ENCODE measurements at regions not wholly inside any gene's neighbourhood (a gene's known extent, or its start where the extent isn't known, plus 50 kb on each side); places are given as distances from the start of the nearest gene placed in this dataset.

GRCh38 chr6:40077736-40078135, 143.5 kb upstream of the MOCS1 start:
- H3K27ac ChIP-seq, result no peak overlapping the region
- H3K9me3 ChIP-seq, result no peaks in the 10 kb centered on the region
- H3K4me3 ChIP-seq (ENCODE audit: low read depth in 1 of 2, low read length in 1 of 2), result no peak overlapping the region
- H3K4me1 ChIP-seq (ENCODE audit: control insufficient read depth in 1 of 2, insufficient read depth in 1 of 2, low read depth in 1 of 2, low read length in 1 of 2), result no peaks in the 10 kb centered on the region
- no peak for TF ChIP-seq CTCF (IDR thresholded peaks at IDR 0.05)
- no peaks in the 10 kb centered on the region for H3K27me3 ChIP-seq
- no peaks in the 10 kb centered on the region for H3K36me3 ChIP-seq

GRCh38 chr6:40077315-40077714, 143.1 kb upstream of the MOCS1 start:
- Histone ChIP-seq H3K4me1 (ENCODE audit: control insufficient read depth in 1 of 2, insufficient read depth in 1 of 2, low read depth in 1 of 2, low read length in 1 of 2) (no peaks in the 10 kb centered on the region), H3K4me3 (ENCODE audit: low read depth in 1 of 2, low read length in 1 of 2) (no peak overlapping the region), H3K27ac (no peak overlapping the region), H3K27me3 (no peaks in the 10 kb centered on the region), H3K36me3 (no peaks in the 10 kb centered on the region), H3K9me3 (no peaks in the 10 kb centered on the region)
- no peak for TF ChIP-seq CTCF (IDR thresholded peaks at IDR 0.05)

- Histone ChIP-seq H3K27ac (no peak overlapping the region), H3K9me3 (no peaks in the 10 kb centered on the region), H3K4me1 (ENCODE audit: control insufficient read depth in 1 of 2, insufficient read depth in 1 of 2, low read depth in 1 of 2, low read length in 1 of 2) (no peaks in the 10 kb centered on the region), H3K36me3 (no peaks in the 10 kb centered on the region), H3K27me3 (no peaks in the 10 kb centered on the region), H3K4me3 (ENCODE audit: low read depth in 1 of 2, low read length in 1 of 2) (no peak overlapping the region)
- TF ChIP-seq CTCF (IDR thresholded peaks at IDR 0.05), result no peak
Observed at GRCh38 chr6:40075056-40075590, 140.9 kb upstream of the MOCS1 start.

GRCh38 chr6:40074306-40075055, 140.2 kb upstream of the MOCS1 start:
- no peak for TF ChIP-seq CTCF (IDR thresholded peaks at IDR 0.05)
- Histone ChIP-seq H3K27me3 (no peaks in the 10 kb centered on the region), H3K4me1 (ENCODE audit: control insufficient read depth in 1 of 2, insufficient read depth in 1 of 2, low read depth in 1 of 2, low read length in 1 of 2) (no peaks in the 10 kb centered on the region), H3K4me3 (ENCODE audit: low read depth in 1 of 2, low read length in 1 of 2) (no peak overlapping the region), H3K9me3 (no peaks in the 10 kb centered on the region), H3K27ac (no peak overlapping the region), H3K36me3 (no peaks in the 10 kb centered on the region)

- no peaks in the 10 kb centered on the region for H3K36me3 ChIP-seq
- no peak overlapping the region for H3K27ac ChIP-seq
- no peaks in the 10 kb centered on the region for H3K27me3 ChIP-seq
- TF ChIP-seq CTCF (IDR thresholded peaks at IDR 0.05), result no peak
- H3K4me1 ChIP-seq (ENCODE audit: control insufficient read depth in 1 of 2, insufficient read depth in 1 of 2, low read depth in 1 of 2, low read length in 1 of 2), result no peaks in the 10 kb centered on the region
- H3K9me3 ChIP-seq, result no peaks in the 10 kb centered on the region
- H3K4me3 ChIP-seq (ENCODE audit: low read depth in 1 of 2, low read length in 1 of 2), result no peak overlapping the region
Observed at GRCh38 chr6:40066372-40066771, 132.1 kb upstream of the MOCS1 start.

Measured in neutrophil (primary cell).